PC-3 (cell line): ENCODE measurements at regions not wholly inside any gene's neighbourhood (a gene's known extent, or its start where the extent isn't known, plus 50 kb on each side); places are given as distances from the start of the nearest gene placed in this dataset.

Source experiments
- ATAC-seq: fragments of 200-7000 bp; cut with Tn5 transposase; 2 replicates; pipeline ENCODE4 v1.9.1; 2020; ENCODE audit warnings: mild to moderate bottlenecking, moderate library complexity
- BruUV-seq: library from RNA; stranded (reverse); fragments of 400-500 nt; replicated peaks from 2 replicates; lab custom pipeline; 2021; lab: Mats Ljungman, UMichigan
- CTCF ChIA-PET: fragments of 300-600 bp; sonication (Branson Sonifier 250); formaldehyde crosslinking; loops from one replicate; lab custom pipeline; 2022; ENCODE audit warnings: antibody characterized with exemption; lab: Charles Lee
- POLR2A ChIA-PET: fragments of 300-600 bp; sonication (Branson Sonifier 250); formaldehyde crosslinking; loops from one replicate; lab custom pipeline; 2022; ENCODE audit warnings: antibody characterized with exemption; ENCODE audit not compliant: unreplicated experiment; lab: Charles Lee
- DNase-seq: peaks from one replicate; pipeline ENCODE4 v3.0.0-alpha.2; 2015
- H2AFZ ChIP-seq: fragments of 300-600 bp; sonication (generic); 2 replicates; pipeline ENCODE4 v1.6.0; 2016; ENCODE audit warnings: antibody characterized with exemption, low read length
- H3F3A ChIP-seq: fragments of 300-600 bp; sonication (generic); one replicate; pipeline ENCODE4 v1.6.0; 2017; ENCODE audit warnings: antibody characterized with exemption, low read length, control low read depth, mild to moderate bottlenecking; ENCODE audit not compliant: unreplicated experiment
- H3K27ac ChIP-seq: fragments of 300-600 bp; sonication (generic); 2 replicates; pipeline ENCODE4 v1.5.1; 2016; ENCODE audit warnings: mild to moderate bottlenecking, low read length
- H3K27me3 ChIP-seq: fragments of 300-600 bp; sonication (generic); 2 replicates; pipeline ENCODE4 v1.6.1; 2016; ENCODE audit warnings: low read length, mixed read lengths
- H3K36me3 ChIP-seq: fragments of 300-600 bp; sonication (generic); 2 replicates; pipeline ENCODE4 v1.6.1; 2016; ENCODE audit warnings: low read depth, mixed run types, low read length, mixed read lengths
- H3K4me1 ChIP-seq: fragments of 300-600 bp; sonication (generic); 2 replicates; pipeline ENCODE4 v1.5.1; 2016; ENCODE audit warnings: low read length; ENCODE audit not compliant: insufficient read depth
- H3K4me2 ChIP-seq: fragments of 300-600 bp; sonication (generic); 2 replicates; pipeline ENCODE4 v1.6.0; 2016; ENCODE audit warnings: low read length
- H3K4me3 ChIP-seq: fragments of 300-600 bp; sonication (generic); 2 replicates; pipeline ENCODE4 v1.5.1; 2016; ENCODE audit warnings: mild to moderate bottlenecking, low read length, mixed read lengths
- H3K79me2 ChIP-seq: fragments of 300-600 bp; sonication (generic); 2 replicates; pipeline ENCODE4 v1.6.1; 2017; ENCODE audit warnings: low read length, mixed read lengths
- H3K9ac ChIP-seq: fragments of 300-600 bp; sonication (generic); 2 replicates; pipeline ENCODE4 v1.6.0; 2016; ENCODE audit warnings: mild to moderate bottlenecking, low read length
- H3K9me2 ChIP-seq: fragments of 300-600 bp; sonication (generic); replicated peaks from 2 replicates; pipeline ENCODE4 v1.6.1; 2016; ENCODE audit warnings: mixed run types, low read length, mixed read lengths
- H3K9me3 ChIP-seq: fragments of 300-600 bp; sonication (generic); 2 replicates; pipeline ENCODE4 v1.6.1; 2016; ENCODE audit warnings: low read length, mixed read lengths
- H4K20me1 ChIP-seq: fragments of 300-600 bp; sonication (generic); 2 replicates; pipeline ENCODE4 v1.6.1; 2016; ENCODE audit warnings: low read length, mixed read lengths
- EZH2 ChIP-seq: fragments of 300-600 bp; sonication (generic); IDR thresholded peaks from one replicate; pipeline ENCODE4 v1.6.1; 2017; ENCODE audit warnings: antibody characterized with exemption, mild to moderate bottlenecking, low read length; ENCODE audit not compliant: unreplicated experiment
- EZH2phosphoT487 ChIP-seq: fragments of 300-600 bp; sonication (generic); IDR thresholded peaks from 2 replicates; pipeline ENCODE4 v1.6.1; 2018; ENCODE audit warnings: mild to moderate bottlenecking, antibody characterized with exemption, low read length, borderline replicate concordance
- intact Hi-C: fragments of 100-400 bp; cut with micrococcal nuclease; formaldehyde crosslinking; loops from 2 replicates; pipeline ENCODE4 v1.9.0; 2023
- TF ChIP-seq, protein P1 (sequence below): fragments of 300-600 bp; sonication (generic); conservative IDR thresholded peaks from 2 replicates; pipeline ENCODE4 v1.5.1; 2017; ENCODE audit warnings: antibody characterized with exemption, low read depth, mild to moderate bottlenecking, low read length

DNA sequence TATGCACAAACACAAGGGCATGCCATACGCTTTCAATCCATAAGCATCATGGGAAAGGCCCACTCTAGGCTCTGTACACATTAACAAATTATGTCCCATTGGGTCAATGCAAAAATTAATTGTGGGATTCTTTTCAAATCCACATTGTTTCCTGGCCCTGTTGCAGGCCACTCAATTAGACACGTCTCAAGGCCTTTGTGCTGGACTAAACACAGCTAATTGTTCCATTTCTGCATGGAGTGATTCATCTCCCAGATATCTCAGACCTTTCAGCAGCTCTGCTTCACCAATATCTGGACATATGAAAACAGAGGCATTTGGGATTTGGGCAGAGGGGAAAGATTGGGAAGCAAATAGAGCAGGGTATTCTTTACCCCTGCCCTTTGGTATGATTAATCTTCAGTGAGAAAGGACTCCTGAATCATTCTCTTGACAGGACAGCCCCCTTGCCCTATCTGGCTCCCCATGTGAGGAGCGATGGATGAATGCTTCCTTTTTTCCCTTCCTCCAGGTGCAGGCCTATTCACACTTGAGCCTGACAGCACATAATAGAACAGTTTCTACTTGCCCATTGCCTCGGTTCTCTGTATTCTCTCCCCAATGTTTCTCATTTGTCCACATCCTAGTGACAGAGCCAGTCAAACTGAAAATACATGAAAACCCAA is 547.6 kb downstream of the HAO1 start:
- ATAC-seq (no peak), DNase-seq (no peak)
- Histone ChIP-seq H3K27me3 (no peaks in the 10 kb centered on the region), H3K4me1 (no peaks in the 10 kb centered on the region), H3K9ac (no peak overlapping the region), H3K9me2 (no peaks in the 10 kb centered on the region), H3K4me2 (no peak overlapping the region), H4K20me1 (no peaks in the 10 kb centered on the region), H3F3A (no peaks in the 10 kb centered on the region), H3K36me3 (no peaks in the 10 kb centered on the region), H3K9me3 (no peaks in the 10 kb centered on the region), H3K79me2 (no peaks in the 10 kb centered on the region), H3K27ac (no peak overlapping the region), H2AFZ (no peak overlapping the region), H3K4me3 (no peak overlapping the region)
- POLR2A ChIA-PET: no interaction called here
- intact Hi-C loops: no loop called here
- TF ChIP-seq, protein P1, sequence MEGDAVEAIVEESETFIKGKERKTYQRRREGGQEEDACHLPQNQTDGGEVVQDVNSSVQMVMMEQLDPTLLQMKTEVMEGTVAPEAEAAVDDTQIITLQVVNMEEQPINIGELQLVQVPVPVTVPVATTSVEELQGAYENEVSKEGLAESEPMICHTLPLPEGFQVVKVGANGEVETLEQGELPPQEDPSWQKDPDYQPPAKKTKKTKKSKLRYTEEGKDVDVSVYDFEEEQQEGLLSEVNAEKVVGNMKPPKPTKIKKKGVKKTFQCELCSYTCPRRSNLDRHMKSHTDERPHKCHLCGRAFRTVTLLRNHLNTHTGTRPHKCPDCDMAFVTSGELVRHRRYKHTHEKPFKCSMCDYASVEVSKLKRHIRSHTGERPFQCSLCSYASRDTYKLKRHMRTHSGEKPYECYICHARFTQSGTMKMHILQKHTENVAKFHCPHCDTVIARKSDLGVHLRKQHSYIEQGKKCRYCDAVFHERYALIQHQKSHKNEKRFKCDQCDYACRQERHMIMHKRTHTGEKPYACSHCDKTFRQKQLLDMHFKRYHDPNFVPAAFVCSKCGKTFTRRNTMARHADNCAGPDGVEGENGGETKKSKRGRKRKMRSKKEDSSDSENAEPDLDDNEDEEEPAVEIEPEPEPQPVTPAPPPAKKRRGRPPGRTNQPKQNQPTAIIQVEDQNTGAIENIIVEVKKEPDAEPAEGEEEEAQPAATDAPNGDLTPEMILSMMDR: no peak
- TF ChIP-seq EZH2phosphoT487 (no peak), EZH2 (no peak)
- CTCF ChIA-PET: no interaction called here
- BruUV-seq: no TSS peak

DNA sequence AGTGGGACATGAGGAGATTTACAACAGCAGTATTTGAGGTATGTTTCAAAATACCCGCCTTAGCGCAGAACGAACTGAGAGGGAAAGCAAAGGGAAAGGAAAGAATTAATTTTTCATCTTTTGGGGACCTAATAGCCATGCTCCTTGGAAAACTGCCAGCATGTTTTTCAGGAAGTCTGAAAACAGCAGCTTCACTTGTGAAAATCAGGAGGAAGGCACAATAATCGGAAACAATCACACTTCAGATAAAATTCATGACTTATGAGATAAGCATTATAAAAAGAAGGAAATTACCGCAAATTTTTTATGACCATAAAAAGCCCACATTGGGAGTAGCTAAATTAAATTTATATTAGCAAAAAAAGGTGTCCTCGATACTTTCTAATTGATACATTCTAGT is 541.1 kb downstream of the HAO1 start:
- intact Hi-C loops: no loop called here
- CTCF ChIA-PET: no interaction called here
- no peaks in the 10 kb centered on the region for H3K27me3 ChIP-seq

DNA sequence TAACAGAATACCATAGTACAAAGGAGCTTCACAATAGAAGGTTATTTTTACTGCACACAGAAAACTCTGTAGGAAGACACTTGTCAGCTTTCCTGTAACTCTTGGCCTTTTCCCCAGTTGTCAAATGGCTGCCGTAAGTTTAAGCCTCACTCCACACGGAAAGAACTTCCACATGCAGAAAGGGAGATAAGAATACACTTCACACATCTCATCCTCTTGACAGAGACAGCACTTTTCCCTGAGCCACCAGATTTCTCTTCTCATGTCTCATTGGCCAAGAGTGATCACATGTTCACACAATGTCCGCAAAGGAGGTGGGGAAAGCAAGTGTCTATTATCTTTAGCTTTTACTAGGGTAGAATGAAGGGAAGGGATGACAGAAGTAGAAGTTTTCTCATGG is 540.7 kb downstream of the HAO1 start:
- intact Hi-C loops: no loop called here
- DNase-seq (peak; percentile 1), ATAC-seq (no peak)
- Histone ChIP-seq H3K4me1 (no peaks in the 10 kb centered on the region), H3K36me3 (no peaks in the 10 kb centered on the region), H3F3A (no peaks in the 10 kb centered on the region), H3K4me3 (no peak overlapping the region), H2AFZ (peak overlapping the region; percentile 49; the same call in 1 of the 2 replicates), H3K9ac (no peak overlapping the region), H3K27me3 (no peaks in the 10 kb centered on the region), H3K9me3 (no peaks in the 10 kb centered on the region), H3K79me2 (no peaks in the 10 kb centered on the region), H3K4me2 (no peak overlapping the region), H4K20me1 (no peaks in the 10 kb centered on the region), H3K27ac (no peak overlapping the region), H3K9me2 (no peaks in the 10 kb centered on the region)
- POLR2A ChIA-PET: no interaction called here
- TF ChIP-seq EZH2phosphoT487: no peak
- no peak for TF ChIP-seq EZH2
- TF ChIP-seq, protein P1: no peak
- CTCF ChIA-PET: no interaction called here
- BruUV-seq: no TSS peak

More for the DNA sequence above, 541.1 kb downstream of the HAO1 start:
- TF ChIP-seq EZH2phosphoT487: no peak
- TF ChIP-seq, protein P1: no peak
- no peak for TF ChIP-seq EZH2
- Histone ChIP-seq H3K9me2 (no peaks in the 10 kb centered on the region), H3K4me1 (no peaks in the 10 kb centered on the region), H3K36me3 (no peaks in the 10 kb centered on the region), H3F3A (no peaks in the 10 kb centered on the region), H3K79me2 (no peaks in the 10 kb centered on the region), H3K4me3 (no peak overlapping the region), H4K20me1 (no peaks in the 10 kb centered on the region), H3K9ac (no peak overlapping the region), H2AFZ (peak overlapping the region; percentile 49; the same call in 1 of the 2 replicates), H3K27ac (no peak overlapping the region), H3K9me3 (no peaks in the 10 kb centered on the region), H3K4me2 (no peak overlapping the region)
- POLR2A ChIA-PET: no interaction called here
- no TSS peak for BruUV-seq
- DNase-seq: peak; percentile 1
- no peak for ATAC-seq
